Neural progenitor cell (in vitro differentiated cells): ENCODE measurements at regions not wholly inside any gene's neighbourhood (a gene's known extent, or its start where the extent isn't known, plus 50 kb on each side); places are given as distances from the start of the nearest gene placed in this dataset.

Experiments
- CTCF ChIP-seq: fragments of 200-600 bp; sonication (generic); IDR thresholded peaks from 2 replicates; pipeline ENCODE4 v1.5.1; 2017; ENCODE audit warnings: antibody characterized with exemption, mild to moderate bottlenecking
- EZH2 ChIP-seq: fragments of 200-600 bp; sonication (generic); IDR thresholded peaks from 2 replicates; pipeline ENCODE4 v1.6.1; 2017; ENCODE audit warnings: antibody characterized with exemption, mild to moderate bottlenecking, moderate library complexity
- EZH2phosphoT487 ChIP-seq: fragments of 200-600 bp; sonication (generic); IDR thresholded peaks from 2 replicates; pipeline ENCODE4 v1.6.1; 2017; ENCODE audit warnings: antibody characterized with exemption

GRCh38 chr3:24751020-24751419, 256.4 kb upstream of the THRB start:
- TF ChIP-seq EZH2 (no peak), CTCF (no peak), EZH2phosphoT487 (no peak)
